ENCODE measurements at regions not wholly inside any gene's neighbourhood (a gene's known extent, or its start where the extent isn't known, plus 50 kb on each side); places are given as distances from the start of the nearest gene placed in this dataset.
"Not testable (repeated sequence)": the region's sequence is repeated elsewhere in the genome, so short reads cannot be mapped to it uniquely, and the experiment has no call there.

GRCh38 chr7:136103545-136104268 lies 126.5 kb upstream of the MTPN start:
- no peak for DNase-seq

- no peak for DNase-seq
These were observed 125.7 kb upstream of the MTPN start for GRCh38 chr7:136102881-136103280.

DNA sequence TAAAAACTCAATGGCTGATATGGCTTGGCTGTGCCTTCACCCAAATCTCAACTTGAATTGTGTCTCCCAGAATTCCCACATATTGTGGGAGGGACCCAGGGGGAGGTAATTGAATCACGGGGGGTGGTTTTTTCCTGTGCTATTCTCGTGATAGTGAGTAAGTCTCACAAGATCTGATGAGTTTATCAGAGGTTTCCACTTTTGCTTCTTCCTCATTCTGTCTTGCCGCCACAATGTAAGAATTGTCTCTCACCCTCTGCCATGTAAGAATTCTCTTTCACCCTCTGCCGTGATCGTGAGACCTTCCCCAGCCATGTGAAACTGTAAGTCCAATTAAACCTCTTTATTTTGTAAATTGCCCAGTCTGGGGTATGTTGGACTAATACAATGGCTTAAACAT lies 115.6 kb upstream of the MTPN start:
- not testable (repeated sequence) for DNase-seq

GRCh38 chr7:136087881-136088280 lies 110.7 kb upstream of the MTPN start:
- no peak for DNase-seq

DNA sequence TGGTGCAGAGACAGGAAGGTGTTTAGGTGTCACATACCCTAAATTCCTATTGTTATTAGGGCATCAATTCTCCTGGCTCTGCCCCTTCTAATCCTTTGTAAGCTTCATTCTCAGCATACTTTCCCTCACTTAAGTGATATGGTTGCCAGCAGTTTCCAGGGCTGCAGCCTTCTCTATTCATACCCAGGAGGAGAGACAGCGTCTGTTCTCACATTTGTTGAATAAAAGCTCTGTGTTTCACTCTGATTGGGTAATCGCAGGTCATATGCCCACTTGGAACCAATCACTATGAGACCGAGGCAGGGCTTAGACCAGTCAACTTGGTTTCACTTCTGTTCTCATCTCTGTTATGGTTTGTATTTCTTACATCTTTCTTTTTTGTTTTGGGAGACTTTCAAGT lies 109.6 kb upstream of the MTPN start:
- peak; percentile 77 for DNase-seq

- no peak for DNase-seq
These were observed 102.8 kb upstream of the MTPN start for GRCh38 chr7:136079934-136080333.

GRCh38 chr7:136079478-136079892 lies 102.3 kb upstream of the MTPN start:
- peak; percentile 19 for DNase-seq

DNA sequence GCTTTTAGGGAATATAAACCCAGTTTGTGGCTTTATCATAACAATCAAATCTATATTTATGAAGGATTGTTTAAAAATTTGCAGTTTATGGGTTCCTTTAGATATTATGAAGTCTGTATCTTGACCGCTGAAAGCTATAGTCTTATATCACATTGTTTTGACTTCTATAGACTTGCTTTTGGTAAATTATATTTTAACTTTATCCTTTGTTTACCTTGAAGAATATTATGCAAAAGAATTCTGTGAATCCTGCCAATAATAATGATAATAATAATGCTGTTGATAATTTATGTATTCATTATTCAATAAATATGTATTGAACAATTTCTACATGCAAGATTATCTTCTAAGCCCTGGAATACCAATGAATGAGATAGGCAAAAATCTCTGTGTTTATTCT lies 101.9 kb upstream of the MTPN start:
- no peak for DNase-seq

DNA sequence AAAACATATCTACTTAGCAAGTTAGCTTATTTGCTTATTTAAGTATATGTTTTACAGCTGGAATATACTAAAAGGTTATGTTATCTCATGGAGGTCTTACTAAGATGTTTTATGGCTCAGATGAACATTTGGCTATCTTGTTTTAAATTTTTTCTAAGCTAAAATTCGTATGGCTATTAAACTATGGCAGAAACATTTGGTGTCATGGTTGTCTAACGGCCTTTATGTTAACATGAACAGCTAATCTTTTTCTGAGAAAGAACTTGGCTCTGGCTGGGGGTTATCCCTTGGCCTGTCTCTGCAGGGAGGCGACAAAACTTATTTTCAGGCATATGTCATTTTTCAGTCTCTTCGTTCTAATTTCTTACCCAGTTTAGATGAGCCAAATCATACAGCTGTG lies 101.5 kb upstream of the MTPN start:
- DNase-seq: no peak

- no peak for DNase-seq
These were observed 99.8 kb upstream of the MTPN start for GRCh38 chr7:136076954-136077353.

DNA sequence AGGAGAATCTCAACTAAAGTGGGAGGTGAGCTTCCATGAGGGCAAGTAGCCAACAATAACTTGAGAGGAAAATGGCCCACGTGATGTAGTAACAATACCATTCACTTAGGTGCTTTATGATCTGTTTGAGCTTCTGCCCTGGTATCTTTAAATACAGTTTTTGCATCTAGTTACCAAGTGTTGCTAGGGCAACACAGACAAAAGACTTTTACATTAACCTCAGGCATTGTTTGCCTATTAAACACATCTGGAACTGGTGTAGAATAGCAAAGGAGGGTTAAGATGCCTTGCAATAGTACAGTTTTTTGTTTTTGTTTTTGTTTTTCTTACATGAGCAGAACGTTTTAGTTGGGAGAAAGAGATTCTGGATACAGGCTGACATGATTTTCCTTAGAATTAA lies 97.7 kb upstream of the MTPN start:
- no peak for DNase-seq

- no peak for DNase-seq
These were observed 95.3 kb upstream of the MTPN start for GRCh38 chr7:136072447-136072846.

GRCh38 chr7:136070736-136071505 lies 93.8 kb upstream of the MTPN start:
- DNase-seq: no peak

DNA sequence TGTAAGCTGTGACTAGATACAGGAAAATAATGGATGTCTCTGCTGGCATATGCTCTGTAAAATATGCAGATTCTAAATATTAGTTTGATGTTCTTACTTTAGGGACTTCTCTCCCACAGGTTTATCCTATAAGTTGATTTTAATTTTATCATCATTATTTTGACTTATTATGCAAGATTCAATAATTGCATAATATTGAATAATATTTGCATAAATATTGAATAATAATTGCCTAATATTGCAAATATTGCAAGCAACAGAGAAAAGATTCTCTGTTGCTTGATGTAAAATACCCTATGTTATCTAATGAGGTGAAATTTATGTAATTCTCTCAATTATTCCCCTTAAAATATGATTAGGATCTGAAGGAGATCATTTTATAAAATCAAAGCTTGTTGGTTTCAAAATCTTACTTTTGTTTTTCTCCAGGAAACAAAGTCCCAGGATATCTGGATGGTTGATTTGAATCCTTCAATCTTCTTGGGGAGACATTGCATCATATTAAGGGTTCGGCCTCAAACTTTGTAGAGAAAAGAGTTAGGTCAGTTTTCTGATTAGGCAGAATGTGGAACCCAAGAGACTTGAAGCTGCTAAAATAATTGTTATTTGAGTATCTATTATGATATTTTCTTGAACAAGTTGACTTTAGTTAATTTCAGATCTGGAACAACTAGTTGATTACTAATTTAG lies 92.8 kb upstream of the MTPN start:
- DNase-seq: no peak

GRCh38 chr7:136067277-136067676 lies 90.1 kb upstream of the MTPN start:
- no peak for DNase-seq

DNA sequence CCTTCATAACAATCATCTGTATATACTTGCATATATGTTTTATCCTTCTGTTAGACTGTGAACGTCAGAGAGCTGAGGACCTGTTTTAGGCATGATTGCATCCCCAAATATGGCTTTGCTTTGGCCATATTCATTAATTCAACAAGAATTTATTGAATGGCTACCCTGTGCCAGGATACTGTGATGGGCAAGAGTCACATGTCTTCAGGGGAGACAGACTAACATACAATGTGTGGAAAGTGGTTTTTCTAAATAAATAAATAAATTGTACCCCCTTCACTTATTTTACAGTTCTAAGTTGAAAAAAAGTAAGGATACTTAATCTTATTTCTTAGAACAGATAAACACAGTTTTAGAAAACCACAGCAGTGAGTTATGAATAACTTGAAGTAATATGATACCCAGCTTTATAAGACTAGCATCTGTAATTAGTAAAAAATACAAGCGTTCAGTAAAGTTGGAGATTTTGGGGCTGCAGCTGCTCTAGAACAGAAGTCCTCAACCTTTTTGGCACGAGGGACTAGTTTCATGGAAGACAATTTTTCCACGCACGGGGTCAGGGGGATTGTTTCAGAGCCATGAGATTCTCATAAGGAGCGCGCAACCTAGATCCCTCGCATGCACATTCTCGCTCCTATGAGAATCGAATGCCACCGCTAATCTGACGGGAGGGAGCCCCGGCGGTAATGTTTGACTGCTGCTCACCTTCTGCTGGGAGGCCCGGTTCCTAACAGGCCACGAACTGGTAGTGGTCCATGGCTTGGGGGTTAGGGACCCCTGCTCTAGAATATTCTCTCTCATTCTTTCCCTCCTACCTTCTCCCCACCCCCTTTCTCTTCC lies 89.4 kb upstream of the MTPN start:
- DNase-seq: no peak

DNA sequence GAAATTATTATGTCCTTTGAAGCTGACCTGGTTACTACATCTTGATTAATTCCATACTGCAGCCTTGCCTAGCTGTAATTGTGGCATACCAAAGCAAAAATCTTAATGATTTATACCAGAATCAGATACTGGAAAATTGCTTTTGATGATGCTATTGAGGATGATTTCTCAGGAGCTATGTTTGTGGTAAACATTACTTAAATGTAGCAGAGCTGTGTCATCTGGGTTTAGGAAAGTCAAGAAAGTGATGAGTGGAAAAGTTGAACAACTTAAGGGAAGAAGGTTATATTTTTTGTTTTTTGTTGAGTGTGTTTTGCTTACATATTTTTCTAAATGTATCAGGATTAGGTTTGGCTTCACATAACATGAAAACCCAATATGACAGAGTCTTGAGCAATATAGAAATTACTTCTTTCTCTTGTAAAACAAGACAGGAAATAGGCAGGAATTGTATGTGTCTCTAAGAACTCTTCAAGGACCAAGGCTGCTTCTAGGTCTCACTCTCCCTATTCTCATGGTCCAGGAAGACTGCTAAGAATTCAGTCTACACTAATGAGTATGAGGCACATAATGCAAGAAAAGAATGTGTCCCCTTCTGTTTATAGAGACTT lies 87.6 kb upstream of the MTPN start:
- no peak for DNase-seq

DNA sequence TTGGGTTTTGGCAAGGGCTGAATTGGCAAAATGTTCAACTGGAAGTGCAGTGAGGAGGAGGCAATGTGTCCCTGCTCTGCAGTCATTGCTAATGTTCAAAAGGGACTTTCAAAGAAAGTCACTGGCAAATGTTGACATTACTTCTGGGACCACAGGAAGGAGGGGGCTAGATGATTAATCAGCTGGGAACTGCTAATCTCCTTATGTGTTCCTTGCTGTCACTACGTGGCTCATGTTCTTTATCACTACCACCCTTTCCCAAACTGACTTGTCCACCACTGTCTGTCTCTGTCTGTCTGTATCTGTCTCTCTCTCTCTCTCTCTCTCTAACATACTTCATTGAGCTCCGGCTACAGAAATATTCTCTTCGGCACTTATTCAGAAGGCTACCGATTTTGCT lies 86.9 kb upstream of the MTPN start:
- DNase-seq: no peak

- no peak for DNase-seq
These were observed 86.1 kb upstream of the MTPN start for GRCh38 chr7:136063326-136063666.

DNA sequence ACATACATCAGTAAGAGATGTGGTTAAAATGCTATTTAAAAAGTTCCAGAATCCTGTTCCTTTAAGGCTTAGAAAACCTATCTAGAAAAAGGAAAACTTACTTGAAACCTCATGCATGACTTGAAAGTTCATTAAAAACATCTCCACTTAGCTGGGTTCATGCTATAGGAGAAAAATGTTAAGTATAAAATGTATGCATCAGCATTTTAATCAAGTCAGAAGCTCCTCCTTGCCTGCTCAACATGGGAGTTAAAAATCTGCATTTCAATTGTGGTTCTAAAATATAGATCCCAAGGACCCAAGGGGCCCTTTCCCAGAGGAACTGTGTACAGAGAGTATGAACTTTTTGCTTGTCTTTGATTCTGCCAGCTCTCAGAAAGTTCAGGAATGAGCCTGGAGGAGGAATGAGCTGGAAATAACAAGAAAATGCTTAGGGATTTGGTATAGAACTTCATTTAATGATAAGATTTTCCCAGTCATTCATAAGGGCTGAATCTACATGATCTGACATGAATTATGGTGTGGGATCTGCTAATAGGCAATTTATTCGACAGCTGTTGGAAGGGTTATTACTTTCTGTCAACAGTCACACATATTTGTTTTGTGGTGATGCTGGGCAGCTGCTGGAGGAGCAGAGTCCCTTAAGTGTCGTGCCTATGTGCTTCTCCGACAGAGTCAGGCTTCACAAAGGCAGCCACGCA lies 85.6 kb upstream of the MTPN start:
- DNase-seq: peak; percentile 48

- DNase-seq: no peak
These were observed 84.3 kb upstream of the MTPN start for GRCh38 chr7:136061433-136061832.

- DNase-seq: no peak
These were observed 81.4 kb upstream of the MTPN start for GRCh38 chr7:136058546-136058945.

All from NCI-H1436 treated with DMSO at 0.1 percent for 48 hours (cell line).